ENCODE measurements at regions not wholly inside any gene's neighbourhood (a gene's known extent, or its start where the extent isn't known, plus 50 kb on each side); places are given as distances from the start of the nearest gene placed in this dataset.

DNA sequence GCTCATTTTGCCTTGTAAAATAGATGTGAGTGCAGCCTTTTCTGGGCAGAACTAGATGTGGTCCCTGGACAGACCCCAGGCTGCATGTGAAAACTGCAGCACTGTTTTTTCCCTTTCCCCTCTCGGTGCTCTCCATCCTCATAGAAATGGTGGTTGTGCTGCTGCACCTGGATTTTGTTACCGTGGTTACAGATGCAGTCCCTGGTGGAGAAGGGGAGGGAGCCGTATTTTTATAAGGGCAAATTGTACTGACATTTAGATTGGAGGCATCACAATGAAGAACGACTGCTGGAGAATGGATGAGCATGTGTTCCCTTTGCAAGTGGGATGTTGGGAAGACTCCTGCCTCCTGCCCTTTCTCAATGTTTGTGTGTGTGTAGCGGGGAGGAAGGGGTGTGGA lies 469.9 kb downstream of the CCSER2 start:
- DNase-seq: no peak

DNA sequence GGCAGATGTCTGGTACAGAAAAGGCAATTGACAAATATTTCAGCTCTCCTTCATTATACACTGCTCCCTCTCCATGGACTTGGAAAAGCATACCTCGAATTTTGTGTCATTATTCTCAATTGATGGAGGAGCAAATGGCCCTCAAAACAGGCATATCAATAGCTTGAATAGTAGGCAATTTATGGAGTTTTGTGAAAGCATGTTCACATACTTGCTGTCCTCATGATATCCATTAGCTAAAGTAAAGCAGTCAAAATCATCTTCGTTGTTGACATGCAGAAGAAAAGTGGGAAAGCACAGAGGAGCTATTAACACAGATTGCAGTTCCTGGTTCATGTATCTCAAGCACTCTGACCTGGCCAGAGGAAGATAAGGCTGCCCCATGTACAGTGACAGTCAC lies 472.8 kb downstream of the CCSER2 start:
- DNase-seq: no peak

DNA sequence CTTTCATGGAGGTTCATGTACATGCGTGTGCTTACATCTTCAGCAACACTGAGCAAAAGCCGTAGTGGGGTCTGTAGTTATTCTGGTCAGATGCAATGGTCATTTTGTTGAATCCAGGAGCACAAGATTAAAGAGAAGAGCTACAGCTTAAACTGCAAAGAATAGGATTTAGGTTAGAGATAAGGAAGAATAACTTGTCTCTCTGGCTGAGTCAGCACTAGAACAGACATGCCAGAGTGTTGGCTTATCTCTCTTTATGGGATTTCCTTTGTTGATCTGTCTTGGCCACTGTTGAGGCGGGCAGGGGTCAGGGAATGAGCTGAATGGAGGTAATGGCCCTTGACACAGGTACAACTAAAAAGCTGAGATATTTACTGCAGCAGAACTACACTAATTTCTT lies 473.5 kb downstream of the CCSER2 start:
- DNase-seq: no peak

DNA sequence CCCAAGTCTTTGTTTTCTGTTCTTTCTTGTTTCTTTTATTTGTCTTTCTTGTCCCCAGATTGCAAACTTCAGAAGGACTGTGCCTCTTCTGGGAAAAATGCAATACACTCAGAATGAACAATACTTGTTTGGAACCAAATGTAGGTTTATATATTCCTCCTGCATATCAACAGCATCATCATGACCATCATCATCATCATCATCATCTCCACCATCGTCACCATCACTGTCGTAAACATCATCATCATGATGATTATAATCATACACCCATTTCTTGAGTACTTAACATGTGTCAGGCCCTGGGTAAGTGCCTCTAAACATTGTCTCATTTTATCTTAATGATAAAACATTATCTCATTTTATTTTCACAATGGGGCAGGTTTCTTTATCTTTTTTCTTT lies 476.8 kb downstream of the CCSER2 start:
- no peak for DNase-seq

DNA sequence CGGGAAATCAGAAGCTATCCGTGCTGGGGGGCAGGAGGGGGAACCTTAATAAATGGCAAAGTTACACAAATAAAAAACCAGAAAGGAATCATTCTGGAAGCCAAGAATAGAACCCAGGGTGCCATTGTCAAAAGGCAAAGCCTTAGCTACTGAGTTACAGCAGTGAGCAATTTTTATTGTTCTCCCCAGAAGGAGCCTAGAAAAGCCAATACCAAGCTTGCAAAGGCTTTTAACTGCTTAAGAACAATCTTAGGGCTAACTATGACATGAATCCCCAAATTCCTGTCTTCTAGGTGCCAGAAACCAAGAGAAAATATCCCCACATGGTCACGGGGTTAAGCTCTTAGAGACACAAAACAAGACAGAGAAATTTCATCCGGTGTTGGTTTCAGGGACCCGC lies 482.7 kb downstream of the CCSER2 start:
- DNase-seq: no peak

DNA sequence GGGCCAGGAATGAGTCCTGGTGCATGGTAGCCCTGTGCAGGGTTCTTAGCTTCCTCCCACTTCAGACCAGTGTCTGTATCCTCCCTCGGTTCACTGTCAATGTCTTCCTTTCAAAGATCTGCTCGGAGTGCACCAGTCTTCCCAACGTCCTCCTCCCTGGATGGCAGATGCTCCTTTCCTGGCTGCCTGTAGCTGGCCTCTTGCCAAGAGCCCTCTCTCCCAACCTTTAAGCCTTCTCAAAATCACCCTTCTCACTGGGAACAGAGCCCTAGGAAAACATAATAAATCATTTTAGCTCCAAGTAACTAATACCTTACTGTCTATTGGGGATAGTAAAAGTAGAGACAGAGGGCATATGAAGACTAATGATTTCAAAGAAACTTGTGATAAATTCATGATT lies 490.6 kb downstream of the CCSER2 start:
- DNase-seq: no peak

DNA sequence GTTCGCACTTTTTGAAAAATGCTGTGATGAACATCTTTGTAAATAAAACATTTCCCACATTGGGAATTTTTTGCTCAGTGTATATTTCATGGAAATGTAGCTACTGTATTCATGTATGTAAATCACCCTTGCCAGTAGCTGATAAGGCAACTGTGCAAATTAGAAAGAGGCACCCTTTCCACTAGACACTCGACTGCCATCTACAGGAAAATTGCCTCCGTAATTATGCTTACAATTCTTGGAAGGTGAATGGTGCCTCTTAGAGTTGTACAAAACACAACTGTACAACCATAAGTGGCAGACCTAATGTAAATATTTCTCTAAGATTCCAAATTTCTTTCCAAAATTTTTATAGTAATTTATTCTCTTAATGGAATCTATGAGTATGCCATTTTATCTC lies 491.7 kb downstream of the CCSER2 start:
- DNase-seq: no peak

DNA sequence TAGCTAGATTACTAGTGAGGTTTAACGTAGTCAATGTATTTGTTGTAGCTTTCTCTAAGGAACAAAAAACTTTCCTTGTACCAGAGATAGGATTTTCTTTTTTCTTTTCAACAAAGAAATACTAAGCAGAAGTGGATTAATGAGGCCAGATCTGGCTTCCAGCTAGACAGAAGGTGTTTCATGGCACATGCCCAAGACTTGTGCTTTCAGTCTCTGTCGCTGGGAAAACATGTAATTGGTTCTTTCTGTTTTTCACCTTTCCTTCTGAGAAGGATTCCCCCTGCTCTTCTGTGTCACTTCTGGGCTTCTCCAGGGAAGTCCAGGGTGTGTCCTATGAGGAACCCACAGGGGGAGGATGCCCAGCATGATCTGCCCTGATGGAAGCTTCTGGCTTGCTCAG lies 492.2 kb downstream of the CCSER2 start:
- no peak for DNase-seq

DNA sequence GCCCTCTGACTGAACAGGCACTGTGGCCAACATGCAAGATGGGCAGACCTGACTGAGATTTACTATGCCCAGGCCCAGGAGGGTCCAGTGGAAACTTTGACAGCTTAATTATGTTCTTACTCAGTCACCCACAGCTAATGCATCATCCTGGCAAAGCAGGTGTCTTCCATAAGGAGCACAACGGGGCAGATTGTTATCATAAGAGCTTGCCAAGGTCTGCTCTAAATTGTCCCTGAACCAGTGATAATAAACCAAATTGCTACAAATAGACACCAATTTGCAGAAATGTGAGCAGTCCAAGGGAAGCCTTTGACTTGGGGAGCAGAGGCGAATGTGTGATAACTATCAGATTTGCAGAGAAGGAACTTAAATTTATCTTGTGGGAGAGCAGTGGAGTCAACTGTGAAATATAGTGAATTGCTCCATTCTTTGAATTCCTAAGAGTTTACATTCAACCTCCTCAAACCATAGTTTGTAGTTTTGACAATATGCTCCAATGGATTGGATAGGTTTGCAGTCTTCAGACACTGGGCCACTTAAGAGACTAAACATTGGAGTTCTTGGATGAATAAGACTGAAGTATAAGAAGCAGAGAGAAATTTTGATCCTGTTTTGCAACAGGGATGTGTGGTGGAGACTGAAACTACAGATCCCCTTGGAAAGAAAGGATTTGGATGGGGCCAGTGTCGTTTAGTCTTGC lies 494.7 kb downstream of the CCSER2 start:
- DNase-seq: no peak

DNA sequence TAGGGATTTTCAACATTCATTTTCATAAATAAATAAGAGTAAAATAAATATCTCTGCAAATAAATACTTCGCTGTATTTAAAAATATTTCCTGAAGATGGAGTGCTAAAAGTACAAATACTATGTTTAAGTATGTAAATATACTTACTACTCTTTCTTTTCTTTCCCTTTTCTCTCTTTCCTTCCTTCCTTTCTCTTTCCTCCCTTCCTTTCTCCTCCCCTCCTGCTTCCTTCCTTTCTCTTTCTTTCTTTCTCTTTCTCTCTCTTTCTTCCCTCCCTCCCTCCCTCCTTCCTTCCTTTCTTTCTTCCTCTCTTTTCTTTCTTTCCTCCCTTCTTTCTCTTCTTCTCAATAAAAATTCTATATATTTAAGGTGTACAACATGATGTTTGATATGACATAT lies 496.1 kb downstream of the CCSER2 start:
- no peak for DNase-seq

DNA sequence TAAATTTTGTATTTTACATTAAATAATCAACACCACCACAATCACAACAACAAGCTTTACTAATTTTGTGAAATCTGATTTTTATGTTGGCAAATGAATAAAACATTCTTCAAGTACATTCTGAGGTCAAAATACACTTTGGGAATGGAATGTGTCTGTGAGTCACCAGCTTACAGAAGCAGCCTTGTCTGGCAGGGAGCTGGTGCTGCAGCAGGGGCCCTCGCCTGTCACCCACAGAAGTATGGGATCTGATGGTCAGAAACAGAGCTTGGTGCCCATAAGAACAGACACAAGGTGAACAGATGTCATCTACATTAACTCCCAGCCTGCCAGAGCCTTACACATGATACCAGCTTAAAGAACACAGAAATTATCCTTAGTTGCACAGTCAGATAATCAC lies 496.9 kb downstream of the CCSER2 start:
- DNase-seq: no peak

DNA sequence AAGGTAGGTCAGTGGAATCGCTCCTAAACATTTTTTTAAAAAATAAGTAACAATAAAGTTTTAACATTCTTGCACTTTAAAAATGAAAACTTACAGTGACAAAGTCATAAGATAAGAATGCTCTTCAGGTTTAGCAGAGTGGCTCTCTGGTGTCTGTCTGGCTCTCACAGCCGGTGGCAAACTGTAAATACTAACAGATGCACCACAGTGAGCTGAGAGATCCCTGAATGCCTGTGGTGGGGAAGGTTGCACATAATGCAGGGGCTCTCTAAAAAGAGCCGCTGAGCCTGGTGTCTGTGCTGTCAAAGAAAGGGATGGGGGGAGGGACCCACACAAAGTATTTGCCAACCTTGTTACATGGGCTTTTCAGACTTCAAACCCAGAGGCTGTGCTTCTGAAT lies 498.3 kb downstream of the CCSER2 start:
- no peak for DNase-seq

DNA sequence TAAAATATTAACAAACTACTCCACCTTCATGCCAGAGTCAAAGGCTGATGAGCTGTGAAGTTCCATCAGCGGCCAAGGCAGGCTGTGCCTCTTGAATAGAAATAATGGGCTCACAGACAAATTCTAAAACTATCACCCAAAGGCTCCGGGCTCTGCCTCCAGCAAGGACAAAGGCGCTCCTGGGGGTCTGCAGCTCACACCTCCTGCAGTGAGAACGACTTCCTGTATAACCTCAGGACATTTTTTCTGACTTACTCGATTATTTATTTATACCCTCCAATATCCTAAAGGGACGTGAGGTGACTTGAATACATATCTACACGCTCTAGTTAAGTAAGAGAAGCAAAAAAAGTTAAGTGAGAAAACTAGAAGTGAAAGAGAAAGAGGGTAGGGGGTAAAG lies 500.7 kb downstream of the CCSER2 start:
- no peak for DNase-seq

DNA sequence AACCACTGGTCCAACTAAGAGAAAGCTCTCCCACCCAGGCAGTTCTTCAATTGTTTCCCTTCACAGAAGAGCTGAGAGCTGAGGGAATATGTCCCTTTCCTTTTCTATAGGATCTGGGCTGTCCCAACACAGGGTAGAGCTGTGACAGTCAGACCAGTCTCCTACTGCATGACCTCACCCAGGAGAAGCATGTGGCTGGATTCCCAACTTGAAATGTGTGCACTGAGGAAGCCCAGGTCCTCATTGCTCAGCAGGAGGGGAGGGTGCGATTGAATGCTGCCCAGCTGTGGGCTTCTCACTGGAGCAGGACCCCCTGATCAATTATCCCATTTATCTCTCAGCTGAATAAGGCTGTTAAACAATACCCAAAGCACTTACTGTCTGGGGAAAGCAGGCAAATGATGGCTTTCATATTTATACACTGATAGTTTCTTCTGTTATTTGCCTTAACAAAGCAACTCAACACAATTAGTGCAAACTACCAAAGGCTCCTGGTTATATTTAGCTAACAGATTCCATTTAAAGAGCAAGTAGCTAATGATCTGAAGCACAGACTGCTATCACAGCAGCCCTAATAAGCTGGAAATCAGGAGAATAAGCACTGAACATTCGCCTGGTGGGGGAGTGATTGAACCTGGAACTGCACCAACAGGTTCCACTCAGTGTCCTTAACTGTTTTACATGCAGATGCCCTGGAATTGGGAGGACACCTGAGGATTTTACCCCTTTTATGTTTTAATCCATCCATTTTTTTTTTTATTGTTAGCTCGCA lies 508.8 kb downstream of the CCSER2 start:
- no peak for DNase-seq

DNA sequence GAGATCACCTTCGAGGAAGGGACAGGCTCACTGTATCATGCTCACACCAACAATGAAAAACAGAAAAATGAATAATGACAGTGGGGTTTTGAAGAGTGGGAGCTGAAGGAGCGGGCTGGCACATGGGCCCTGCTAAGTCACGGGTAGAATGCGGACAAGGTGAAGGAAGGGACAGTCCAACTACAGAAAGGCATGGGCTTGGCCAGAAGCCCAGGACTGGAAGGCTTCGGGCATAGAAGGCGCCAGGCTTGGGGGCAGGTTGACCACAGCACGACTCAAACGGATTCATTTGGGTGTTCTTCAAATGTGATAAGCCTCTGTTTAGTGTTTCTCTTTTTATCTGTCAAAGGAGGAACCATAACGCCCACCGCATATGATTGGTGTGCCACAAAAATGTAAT lies 509.5 kb downstream of the CCSER2 start:
- no peak for DNase-seq

DNA sequence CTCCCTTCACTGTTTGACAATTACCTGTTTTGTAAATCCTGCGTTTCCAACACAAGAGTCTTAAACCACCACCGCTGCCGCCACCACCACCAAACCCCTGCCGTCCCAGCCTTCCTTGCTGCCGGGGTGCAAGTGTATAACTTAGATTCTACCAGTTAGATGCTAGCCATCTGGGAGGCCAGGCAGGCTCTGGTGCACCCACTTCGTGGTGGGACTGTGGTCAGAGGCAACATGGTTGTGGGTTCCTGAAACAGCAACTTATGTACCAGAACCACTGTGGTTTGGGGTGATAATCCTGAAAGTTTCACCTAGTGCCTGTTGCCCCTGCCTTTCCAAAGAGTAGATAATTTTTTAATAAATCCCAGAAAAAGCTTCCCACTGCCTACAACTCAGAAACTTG lies 510.5 kb downstream of the CCSER2 start:
- DNase-seq: no peak

DNA sequence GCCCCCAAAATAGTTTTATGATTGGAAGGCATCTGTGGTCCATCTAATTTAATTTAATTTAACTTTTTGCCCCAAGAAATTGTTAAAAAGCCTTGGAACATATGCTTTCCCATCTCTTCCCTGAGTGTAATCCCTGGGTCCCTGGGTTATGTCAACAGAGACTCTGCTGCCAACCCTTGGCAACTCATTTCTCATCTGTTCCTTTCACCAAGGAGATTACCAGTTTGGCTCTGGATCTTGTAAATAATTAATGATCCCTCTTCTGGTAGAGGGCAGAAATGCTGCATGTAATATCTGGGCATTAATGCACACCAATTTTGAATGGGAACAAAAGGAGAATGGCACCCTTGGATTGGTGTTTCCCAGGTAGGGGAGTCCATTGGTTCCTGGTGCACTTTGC lies 514.2 kb downstream of the CCSER2 start:
- DNase-seq: no peak

DNA sequence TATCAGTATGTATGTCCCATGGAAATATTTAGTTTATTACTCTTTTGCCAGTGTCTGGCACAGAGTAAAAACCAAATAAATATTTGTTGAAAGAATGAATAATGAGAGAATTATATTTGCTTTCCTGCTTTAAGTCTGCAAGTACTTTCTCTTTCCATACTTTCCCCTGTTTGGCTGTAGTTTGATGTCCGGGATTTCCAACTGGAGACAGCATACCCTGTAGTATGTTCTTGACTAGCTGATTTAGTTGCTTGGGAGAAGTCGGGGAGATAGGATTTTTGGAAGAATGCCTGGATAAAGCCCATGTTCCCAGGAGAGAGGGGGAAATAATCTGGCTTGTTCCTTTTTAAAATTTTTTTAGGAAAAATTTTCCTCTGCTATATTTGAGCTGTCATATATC lies 516.1 kb downstream of the CCSER2 start:
- DNase-seq: no peak

DNA sequence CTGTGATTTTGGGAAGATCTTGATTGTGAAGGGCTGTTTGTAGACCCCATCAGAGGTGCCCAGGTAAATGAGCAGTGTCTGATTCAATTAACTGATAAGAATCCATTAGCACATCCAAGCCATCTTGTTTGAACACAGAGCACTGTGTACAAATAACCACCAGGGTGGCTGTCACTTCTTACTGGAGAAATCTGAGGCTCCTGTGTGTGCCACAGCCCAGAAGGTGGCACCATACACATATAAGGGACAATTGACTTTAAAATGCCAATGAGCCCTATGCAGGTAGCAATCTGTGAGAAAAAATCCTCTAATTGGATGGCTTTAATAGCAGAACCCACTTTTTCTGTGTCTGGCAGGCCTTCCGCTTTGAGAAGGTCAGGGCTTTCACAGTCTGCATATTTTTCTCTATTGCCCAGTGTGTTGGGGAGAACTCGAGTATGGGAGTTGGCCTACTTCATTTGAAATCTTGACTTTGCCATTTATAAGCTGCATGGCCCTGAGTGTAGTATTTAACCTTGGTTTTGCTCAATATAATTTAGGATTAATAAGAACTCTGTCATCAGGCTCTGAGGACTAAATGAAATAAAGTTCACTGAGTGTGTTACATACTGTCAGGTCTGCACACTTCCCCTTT lies 517.4 kb downstream of the CCSER2 start:
- DNase-seq: no peak

DNA sequence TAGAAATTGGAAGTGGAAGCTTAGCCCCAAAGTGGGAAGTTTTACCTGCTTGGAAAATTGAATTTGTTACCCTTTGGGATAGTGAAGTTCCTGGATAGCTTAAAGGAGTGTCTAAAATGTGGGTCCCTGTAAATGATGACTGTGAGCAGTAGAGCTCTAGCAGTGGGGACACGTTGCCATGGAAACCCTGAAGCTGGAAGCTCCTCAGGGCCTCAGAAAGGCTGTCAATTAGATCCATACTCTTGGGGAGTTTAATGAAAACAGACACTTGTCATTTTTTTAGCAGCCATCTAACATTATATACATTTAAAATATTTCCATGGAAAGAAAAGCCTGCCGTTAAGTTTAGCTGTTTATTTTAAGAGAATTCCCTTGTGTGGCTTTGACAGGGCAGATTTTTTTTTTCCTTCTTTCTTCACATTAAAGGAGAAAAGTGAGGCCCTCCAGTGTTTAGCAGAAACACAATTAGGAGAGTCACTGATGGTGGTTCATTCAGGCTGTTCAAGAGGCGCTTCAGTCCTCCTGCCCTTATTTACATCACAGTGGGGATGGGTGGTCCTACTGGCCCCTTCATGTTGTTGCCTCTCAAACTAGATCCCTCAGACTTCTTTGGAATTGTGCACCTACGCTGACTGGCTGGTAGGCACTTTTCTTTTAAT lies 518.4 kb downstream of the CCSER2 start:
- no peak for DNase-seq

DNA sequence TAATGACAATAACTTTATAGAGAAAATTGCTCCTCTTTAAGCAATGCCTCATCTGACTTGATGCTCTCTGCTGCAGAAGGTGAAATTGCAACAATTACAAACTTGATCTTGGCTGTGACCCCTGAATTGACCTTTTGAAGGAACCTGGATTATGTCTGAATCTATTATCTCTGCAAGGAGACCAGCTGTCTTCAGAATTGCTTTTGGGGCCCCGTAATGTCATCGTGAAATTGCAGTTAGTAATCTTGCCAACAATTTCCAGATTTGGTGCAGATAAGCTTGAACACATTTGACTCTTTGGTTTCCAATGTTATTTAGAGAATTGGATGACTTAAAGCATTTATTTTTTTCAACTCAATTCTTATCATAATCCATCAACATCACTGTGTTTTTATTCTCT lies 520.6 kb downstream of the CCSER2 start:
- no peak for DNase-seq

DNA sequence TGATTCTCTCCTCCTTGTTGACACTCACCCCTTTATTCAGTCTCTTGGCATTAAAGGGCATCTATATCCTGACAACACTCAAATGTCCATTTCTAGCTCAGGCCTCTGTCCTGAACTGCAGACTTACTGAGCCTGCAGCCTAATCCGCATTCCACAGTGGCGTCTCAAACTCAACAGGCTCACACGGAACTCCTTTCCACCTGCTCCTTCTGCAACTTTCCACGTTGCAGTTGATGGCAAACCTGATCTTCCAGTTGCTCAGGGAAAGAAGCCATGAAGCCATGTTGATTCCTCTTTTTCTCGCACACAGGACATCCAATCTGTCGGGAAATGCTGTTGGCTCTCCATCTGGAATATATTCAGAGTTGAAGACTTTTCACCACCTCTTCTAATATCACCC lies 522.4 kb downstream of the CCSER2 start:
- DNase-seq: no peak

DNA sequence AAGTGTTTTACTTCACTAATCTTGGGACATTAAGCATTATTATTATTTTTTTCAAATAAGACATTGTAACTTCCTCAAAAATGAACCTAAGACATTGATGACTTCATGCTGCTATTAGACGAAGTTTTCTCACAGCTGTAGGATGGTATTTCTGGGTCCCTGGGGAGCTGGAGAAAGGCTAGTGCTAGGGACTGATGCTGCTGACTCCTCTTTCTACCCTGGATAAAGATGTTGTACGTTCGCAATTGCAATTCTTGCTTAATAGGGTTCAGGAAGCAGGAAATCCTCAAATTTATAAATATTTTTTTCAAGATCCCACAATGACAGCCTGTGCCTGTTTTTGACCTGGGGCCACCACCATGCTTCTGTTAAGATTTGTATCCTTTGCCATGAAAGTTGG lies 526.0 kb downstream of the CCSER2 start:
- no peak for DNase-seq
